ENCODE measurements at regions not wholly inside any gene's neighbourhood (a gene's known extent, or its start where the extent isn't known, plus 50 kb on each side); places are given as distances from the start of the nearest gene placed in this dataset.

- no peak for TF ChIP-seq POLR2A (IDR thresholded peaks at IDR 0.05; ENCODE audit: extremely low read depth, insufficient read length)
- no peak for TF ChIP-seq CTCF (IDR thresholded peaks at IDR 0.05; ENCODE audit: low read depth, low read length)
- TF ChIP-seq MAX (IDR thresholded peaks at IDR 0.05; ENCODE audit: low read depth, low read length), result no peak
Measured at GRCh38 chr15:70597945-70598344, 165.4 kb downstream of the UACA start.
